ENCODE measurements at regions not wholly inside any gene's neighbourhood (a gene's known extent, or its start where the extent isn't known, plus 50 kb on each side); places are given as distances from the start of the nearest gene placed in this dataset.
"Not testable (repeated sequence)": the region's sequence is repeated elsewhere in the genome, so short reads cannot be mapped to it uniquely, and the experiment has no call there.

DNA sequence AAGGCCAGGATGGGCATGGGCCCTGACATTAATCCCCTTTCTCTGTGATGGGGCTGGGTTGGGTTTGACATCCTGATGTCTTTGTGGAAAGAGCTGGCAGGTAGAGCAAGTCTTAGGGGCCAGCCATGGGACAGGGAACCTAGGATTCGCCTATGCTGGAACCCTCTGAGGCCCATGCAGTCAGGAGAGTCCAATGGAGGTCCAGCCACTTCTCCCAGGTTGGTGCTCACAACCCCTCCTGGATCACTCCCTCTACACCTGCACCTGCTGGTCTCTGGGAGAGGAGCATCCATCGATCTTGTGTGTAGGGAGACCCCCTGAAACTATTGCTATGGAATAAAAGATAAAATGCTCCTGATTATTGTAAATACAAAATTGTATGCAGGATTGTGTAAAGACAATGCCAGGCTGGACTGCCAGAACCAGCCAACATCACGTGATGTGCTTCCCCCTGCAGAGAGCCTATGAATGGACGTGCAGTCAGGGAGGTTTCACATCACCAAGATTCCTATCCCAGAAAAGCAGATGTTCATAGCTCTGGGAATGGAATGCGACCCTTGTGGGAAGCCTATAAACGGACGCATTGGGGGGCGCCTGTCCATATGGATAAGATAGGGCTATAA is 87.7 kb downstream of the ALG10 start:
- DNase-seq; H3K9me3 ChIP-seq (ENCODE audit: low read length); H3K9me3 Mint-ChIP-seq; CTCF ChIA-PET; H3K4me1 Mint-ChIP-seq; H3K27me3 ChIP-seq (ENCODE audit: insufficient read depth, low read length, poor library complexity, severe bottlenecking); POLR2A ChIA-PET; H3K4me3 Mint-ChIP-seq; H3K27ac ChIP-seq (ENCODE audit: low read depth, low read length); H3K27ac Mint-ChIP-seq; H3K4me1 ChIP-seq (ENCODE audit: insufficient read depth, low read length); H3K36me3 Mint-ChIP-seq; H3K36me3 ChIP-seq (ENCODE audit: insufficient read depth, low read length); H3K4me3 ChIP-seq (ENCODE audit: low read length): not testable (repeated sequence)
- peaks cover 2 to 17% of the 10 kb centered on the region in 2 donors for H3K27me3 Mint-ChIP-seq

DNA sequence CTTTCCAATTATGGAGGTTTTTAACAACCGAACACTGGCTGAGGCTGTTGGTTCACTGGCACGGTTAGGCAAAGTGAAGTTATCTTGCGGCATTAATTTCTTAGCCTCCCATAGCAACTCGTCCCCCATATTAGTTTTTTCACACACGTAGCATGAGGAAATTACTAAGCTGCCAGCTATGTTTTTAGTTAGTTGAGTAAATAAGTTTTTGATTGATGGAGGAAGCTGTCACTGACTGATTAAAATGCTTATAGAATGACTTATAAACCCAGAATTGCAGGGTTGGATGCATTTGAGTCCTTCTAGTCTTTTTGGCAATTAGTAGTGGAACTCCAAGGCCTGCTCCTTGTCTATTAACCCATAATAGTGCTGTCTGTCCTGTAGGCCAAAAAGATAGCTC is 97.1 kb downstream of the ALG10 start:
- Histone ChIP-seq H3K4me1 (ENCODE audit: insufficient read depth, low read length) (no peaks in the 10 kb centered on the region), H3K27me3 (ENCODE audit: insufficient read depth, low read length, poor library complexity, severe bottlenecking) (no peaks in the 10 kb centered on the region), H3K36me3 (ENCODE audit: insufficient read depth, low read length) (no peaks in the 10 kb centered on the region), H3K9me3 (ENCODE audit: low read length) (no peaks in the 10 kb centered on the region), H3K27ac (ENCODE audit: low read depth, low read length) (no peak overlapping the region), H3K4me3 (ENCODE audit: low read length) (no peak overlapping the region)
- Mint-ChIP-seq H3K4me1 (no peaks in the 10 kb centered on the region), H3K9me3 (no peaks in the 10 kb centered on the region), H3K27ac (peak overlapping the region in 1 of 8 donors; percentile 16), H3K4me3 (no peak overlapping the region), H3K36me3 (no peaks in the 10 kb centered on the region), H3K27me3 (no peaks in the 10 kb centered on the region)
- ChIA-PET POLR2A (no interaction called here), CTCF (no interaction called here)
- no peak for DNase-seq

DNA sequence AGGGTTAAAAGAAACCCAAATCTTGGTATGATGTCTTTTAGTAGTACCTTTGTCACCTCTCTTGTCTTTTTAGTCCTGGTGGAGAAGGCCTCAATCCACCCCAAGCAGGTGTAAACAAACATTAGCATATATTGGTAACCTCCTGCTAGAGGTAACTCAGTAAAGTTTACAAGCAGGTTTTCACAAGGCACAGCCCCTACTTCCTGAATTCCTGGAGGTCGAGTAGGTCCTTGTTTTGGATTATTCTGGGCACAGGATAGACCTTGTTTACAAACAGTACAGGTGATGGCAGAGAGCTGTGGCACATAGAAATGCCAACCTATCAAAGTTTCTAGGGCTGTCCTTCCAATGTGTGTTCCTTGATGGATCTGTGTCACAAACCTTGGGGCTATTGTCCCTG is 99.1 kb downstream of the ALG10 start:
- ChIA-PET POLR2A (no interaction called here), CTCF (no interaction called here)
- Histone ChIP-seq H3K4me3 (ENCODE audit: low read length) (no peak overlapping the region), H3K36me3 (ENCODE audit: insufficient read depth, low read length) (no peaks in the 10 kb centered on the region), H3K9me3 (ENCODE audit: low read length) (no peaks in the 10 kb centered on the region), H3K27me3 (ENCODE audit: insufficient read depth, low read length, poor library complexity, severe bottlenecking) (no peaks in the 10 kb centered on the region), H3K27ac (ENCODE audit: low read depth, low read length) (no peak overlapping the region), H3K4me1 (ENCODE audit: insufficient read depth, low read length) (peaks cover 7% of the 10 kb centered on the region)
- Mint-ChIP-seq H3K27ac (no peak overlapping the region), H3K9me3 (no peaks in the 10 kb centered on the region), H3K27me3 (peaks cover 0 to 1% of the 10 kb centered on the region in 2 donors), H3K36me3 (peaks cover 0 to 2% (median 0%) of the 10 kb centered on the region in 3 donors), H3K4me1 (peaks cover 10 to 13% (median 12%) of the 10 kb centered on the region in 3 donors), H3K4me3 (no peak overlapping the region)
- DNase-seq: no peak

DNA sequence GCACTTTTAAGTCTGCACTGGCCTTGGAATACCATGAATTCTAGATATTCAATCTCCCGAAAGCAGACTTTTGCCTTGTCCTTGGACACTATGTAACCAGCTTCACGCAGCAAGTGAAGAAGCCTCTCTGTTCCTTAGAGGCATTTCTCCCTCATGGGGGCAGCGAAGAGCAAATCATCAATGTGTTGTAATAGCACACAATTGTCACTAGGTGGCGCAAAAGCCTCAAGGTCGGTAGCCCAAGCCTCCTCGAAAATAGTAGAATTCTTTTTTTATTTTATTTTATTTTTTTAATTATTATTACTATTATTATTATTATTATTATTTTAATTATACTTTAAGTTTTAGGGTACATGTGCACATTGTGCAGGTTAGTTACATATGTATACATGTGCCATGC is 100.8 kb downstream of the ALG10 start:
- H3K4me1 ChIP-seq (ENCODE audit: insufficient read depth, low read length): peaks cover 10% of the 10 kb centered on the region
- H3K4me3 ChIP-seq (ENCODE audit: low read length); H3K9me3 Mint-ChIP-seq; H3K36me3 Mint-ChIP-seq; H3K27ac ChIP-seq (ENCODE audit: low read depth, low read length); POLR2A ChIA-PET; H3K27me3 Mint-ChIP-seq; H3K4me3 Mint-ChIP-seq; H3K36me3 ChIP-seq (ENCODE audit: insufficient read depth, low read length); H3K9me3 ChIP-seq (ENCODE audit: low read length); H3K27me3 ChIP-seq (ENCODE audit: insufficient read depth, low read length, poor library complexity, severe bottlenecking): not testable (repeated sequence)
- CTCF ChIA-PET: interaction anchor here (0.9 to 1.7 kb wide), 5 partner anchors 11 to 95 kb away, joined by 3 to 6 read pairs (median 4); no protein-coding TSS in a partner anchor
- Mint-ChIP-seq H3K4me1 (peaks cover 15 to 19% (median 18%) of the 10 kb centered on the region in 3 donors), H3K27ac (peak overlapping the region in 1 of 8 donors; percentile 36)
- DNase-seq: peak in 4 of 5 donors; percentile 30 to 60 (median 42)

DNA sequence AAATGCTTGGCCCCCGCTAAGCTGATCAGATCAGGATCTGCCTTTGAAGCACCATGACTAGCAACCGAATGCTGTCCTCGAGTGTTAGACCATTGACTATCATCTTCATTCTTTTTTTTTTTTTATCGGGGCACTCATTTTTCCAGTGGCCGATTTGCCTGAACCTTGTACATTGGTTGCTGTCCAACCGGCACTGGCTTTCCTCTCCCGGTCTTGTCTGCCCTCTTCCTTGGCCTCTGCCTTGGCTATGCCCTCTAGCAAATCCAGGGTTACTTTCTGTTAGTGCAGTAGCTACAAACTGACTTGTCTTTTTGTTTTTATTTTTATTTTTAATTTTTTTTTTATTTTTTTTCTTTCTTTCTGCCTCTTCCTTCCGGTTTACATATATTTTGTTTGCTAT is 102.3 kb downstream of the ALG10 start:
- Mint-ChIP-seq H3K36me3 (peaks cover 0 to 8% (median 0%) of the 10 kb centered on the region in 3 donors), H3K4me3 (no peak overlapping the region), H3K9me3 (no peaks in the 10 kb centered on the region), H3K27me3 (peaks cover 4 to 9% of the 10 kb centered on the region in 2 donors), H3K4me1 (peaks cover 15 to 19% (median 18%) of the 10 kb centered on the region in 3 donors), H3K27ac (no peak overlapping the region)
- ChIA-PET POLR2A (no interaction called here), CTCF (interaction anchor here (0.6 to 1.1 kb wide), 2 partner anchors 10 to 1353 kb away, joined by 3 read pairs; no protein-coding TSS in a partner anchor)
- Histone ChIP-seq H3K27me3 (ENCODE audit: insufficient read depth, low read length, poor library complexity, severe bottlenecking) (no peaks in the 10 kb centered on the region), H3K36me3 (ENCODE audit: insufficient read depth, low read length) (no peaks in the 10 kb centered on the region), H3K27ac (ENCODE audit: low read depth, low read length) (no peak overlapping the region), H3K4me1 (ENCODE audit: insufficient read depth, low read length) (peaks cover 10% of the 10 kb centered on the region), H3K4me3 (ENCODE audit: low read length) (no peak overlapping the region), H3K9me3 (ENCODE audit: low read length) (no peaks in the 10 kb centered on the region)
- no peak for DNase-seq

DNA sequence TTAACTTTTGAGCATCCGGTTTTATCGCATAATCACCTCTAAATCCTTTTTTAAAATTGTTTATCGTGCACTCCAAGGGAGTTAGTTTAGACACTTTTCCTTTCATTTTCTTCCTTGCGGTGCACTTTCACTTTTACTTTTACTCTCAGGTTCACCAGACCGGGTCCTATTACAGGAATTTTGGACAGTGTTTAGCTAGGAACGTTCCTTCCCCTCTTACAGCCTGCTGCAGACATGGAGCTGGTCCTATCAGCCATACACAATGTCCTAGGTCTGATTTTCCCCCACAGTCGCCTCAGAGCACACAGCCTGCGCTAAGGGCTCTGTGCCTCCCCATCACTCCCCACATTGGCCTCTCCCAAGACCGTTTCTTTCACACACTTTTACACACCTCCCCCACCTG is 103.9 kb downstream of the ALG10 start:
- Histone ChIP-seq H3K4me1 (ENCODE audit: insufficient read depth, low read length) (peaks cover 10% of the 10 kb centered on the region), H3K9me3 (ENCODE audit: low read length) (no peaks in the 10 kb centered on the region), H3K4me3 (ENCODE audit: low read length) (peak overlapping the region; percentile 46), H3K36me3 (ENCODE audit: insufficient read depth, low read length) (no peaks in the 10 kb centered on the region), H3K27ac (ENCODE audit: low read depth, low read length) (no peak overlapping the region), H3K27me3 (ENCODE audit: insufficient read depth, low read length, poor library complexity, severe bottlenecking) (no peaks in the 10 kb centered on the region)
- peaks cover 0 to 8% (median 0%) of the 10 kb centered on the region in 3 donors for H3K36me3 Mint-ChIP-seq
- CTCF ChIA-PET: no interaction called here
- peak in 1 of 5 donors; percentile 12 for DNase-seq
- peak overlapping the region; percentile 66 to 87 (median 83) for H3K4me3 Mint-ChIP-seq
- peak overlapping the region in 6 of 8 donors; percentile 49 to 87 (median 68) for H3K27ac Mint-ChIP-seq
- H3K27me3 Mint-ChIP-seq: peaks cover 5 to 12% of the 10 kb centered on the region in 2 donors
- H3K9me3 Mint-ChIP-seq: no peaks in the 10 kb centered on the region
- POLR2A ChIA-PET: no interaction called here
- H3K4me1 Mint-ChIP-seq: peaks cover 15 to 19% (median 18%) of the 10 kb centered on the region in 3 donors

DNA sequence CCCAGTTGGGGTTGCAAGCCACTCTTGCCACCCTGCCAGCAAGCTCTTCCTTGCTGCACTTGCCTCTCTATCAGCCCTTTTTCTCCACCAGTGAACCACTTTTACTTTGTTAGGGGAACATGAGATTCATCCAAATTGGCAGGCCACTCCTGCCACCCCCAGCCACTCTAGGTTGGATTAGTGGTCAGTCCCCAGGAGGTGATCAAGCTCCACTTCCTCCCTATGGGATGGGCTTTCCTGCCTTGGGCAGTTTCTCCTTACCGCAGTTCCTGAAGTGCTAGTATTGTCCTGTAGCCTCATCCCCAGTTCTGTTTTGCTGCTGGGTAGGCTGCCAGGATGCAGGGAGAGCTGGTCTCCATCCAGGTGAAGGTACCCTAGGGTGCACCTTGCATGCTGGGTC is 104.5 kb downstream of the ALG10 start:
- CTCF ChIA-PET: no interaction called here
- Mint-ChIP-seq H3K27me3 (peaks cover 5 to 12% of the 10 kb centered on the region in 2 donors), H3K4me3 (peak overlapping the region; percentile 66 to 87 (median 83)), H3K36me3 (peaks cover 0 to 8% (median 0%) of the 10 kb centered on the region in 3 donors), H3K9me3 (no peaks in the 10 kb centered on the region), H3K4me1 (peaks cover 15 to 19% (median 18%) of the 10 kb centered on the region in 3 donors), H3K27ac (peak overlapping the region in 6 of 8 donors; percentile 6 to 87 (median 62))
- POLR2A ChIA-PET: no interaction called here
- no peaks in the 10 kb centered on the region for H3K27me3 ChIP-seq (ENCODE audit: insufficient read depth, low read length, poor library complexity, severe bottlenecking)
- no peaks in the 10 kb centered on the region for H3K9me3 ChIP-seq (ENCODE audit: low read length)
- H3K4me3 ChIP-seq (ENCODE audit: low read length): no peak overlapping the region
- no peak for DNase-seq
- peaks cover 10% of the 10 kb centered on the region for H3K4me1 ChIP-seq (ENCODE audit: insufficient read depth, low read length)
- no peaks in the 10 kb centered on the region for H3K36me3 ChIP-seq (ENCODE audit: insufficient read depth, low read length)
- H3K27ac ChIP-seq (ENCODE audit: low read depth, low read length): no peak overlapping the region

DNA sequence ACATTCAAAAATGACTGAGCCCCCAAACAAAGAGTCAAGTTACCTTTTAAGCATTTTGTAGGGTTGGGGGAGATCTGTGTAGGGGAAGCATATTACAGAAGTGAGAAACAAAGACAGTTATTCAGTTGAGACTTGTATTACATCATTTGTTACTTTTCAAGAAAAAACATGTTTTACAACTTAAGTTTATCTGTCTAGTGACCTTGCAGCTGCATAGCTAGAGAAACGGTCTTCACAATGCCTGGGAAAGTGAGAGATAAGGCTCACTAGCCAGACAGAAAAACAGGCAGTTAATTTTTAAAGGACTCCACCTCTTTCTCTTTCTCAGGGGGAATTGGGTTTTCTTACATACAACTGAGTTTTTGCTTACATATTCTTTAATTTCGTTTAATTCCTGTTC is 105.1 kb downstream of the ALG10 start:
- peaks cover 10% of the 10 kb centered on the region for H3K4me1 ChIP-seq (ENCODE audit: insufficient read depth, low read length)
- H3K27ac ChIP-seq (ENCODE audit: low read depth, low read length); H3K27me3 ChIP-seq (ENCODE audit: insufficient read depth, low read length, poor library complexity, severe bottlenecking); CTCF ChIA-PET; H3K27ac Mint-ChIP-seq; H3K36me3 ChIP-seq (ENCODE audit: insufficient read depth, low read length); H3K9me3 ChIP-seq (ENCODE audit: low read length); H3K4me3 Mint-ChIP-seq; DNase-seq; H3K4me3 ChIP-seq (ENCODE audit: low read length); POLR2A ChIA-PET; H3K9me3 Mint-ChIP-seq; H3K36me3 Mint-ChIP-seq: not testable (repeated sequence)
- peaks cover 15 to 19% (median 18%) of the 10 kb centered on the region in 3 donors for H3K4me1 Mint-ChIP-seq
- H3K27me3 Mint-ChIP-seq: peaks cover 5 to 12% of the 10 kb centered on the region in 2 donors

Data from CD8-positive, alpha-beta memory T cell (primary cell).